GM10266 (cell line): ENCODE measurements at regions not wholly inside any gene's neighbourhood (a gene's known extent, or its start where the extent isn't known, plus 50 kb on each side); places are given as distances from the start of the nearest gene placed in this dataset.
A peak's percentile ranks its signal among the peaks of the same experiment; 100 is the strongest.

ENCODE experiments used
- DNase-seq: peaks from one replicate; pipeline ENCODE4 v3.0.0; 2012; ENCODE audit errors: extremely low spot score
- TF ChIP-seq, protein P1 (sequence below): IDR thresholded peaks from 2 replicates; pipeline ENCODE4 v1.5.1; 2012; ENCODE audit warnings: mild to moderate bottlenecking, low read depth; ENCODE audit not compliant: control insufficient read depth, insufficient read depth; ENCODE audit errors: missing control alignments

DNA sequence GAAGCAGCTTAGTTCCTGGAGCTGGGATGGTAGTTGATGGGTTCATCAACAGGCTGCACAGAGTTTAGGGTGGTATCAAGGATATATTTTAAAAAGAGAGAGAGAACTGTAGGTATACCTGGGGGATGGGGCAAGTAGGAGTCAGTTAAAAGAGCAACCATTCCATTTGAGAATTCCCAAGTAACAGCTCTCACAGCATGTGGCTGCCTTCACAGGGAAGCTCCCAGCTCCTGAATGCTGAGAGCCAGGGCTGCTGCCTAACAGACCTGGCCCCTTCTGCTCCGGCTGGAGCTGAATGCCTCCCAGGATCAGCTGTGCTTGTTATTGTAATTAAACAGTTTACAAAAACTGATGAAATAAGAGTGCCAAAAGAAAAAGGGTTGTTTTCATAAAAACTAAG lies 58.8 kb upstream of the GPR26 start:
- DNase-seq, result no peak
- TF ChIP-seq, protein P1, sequence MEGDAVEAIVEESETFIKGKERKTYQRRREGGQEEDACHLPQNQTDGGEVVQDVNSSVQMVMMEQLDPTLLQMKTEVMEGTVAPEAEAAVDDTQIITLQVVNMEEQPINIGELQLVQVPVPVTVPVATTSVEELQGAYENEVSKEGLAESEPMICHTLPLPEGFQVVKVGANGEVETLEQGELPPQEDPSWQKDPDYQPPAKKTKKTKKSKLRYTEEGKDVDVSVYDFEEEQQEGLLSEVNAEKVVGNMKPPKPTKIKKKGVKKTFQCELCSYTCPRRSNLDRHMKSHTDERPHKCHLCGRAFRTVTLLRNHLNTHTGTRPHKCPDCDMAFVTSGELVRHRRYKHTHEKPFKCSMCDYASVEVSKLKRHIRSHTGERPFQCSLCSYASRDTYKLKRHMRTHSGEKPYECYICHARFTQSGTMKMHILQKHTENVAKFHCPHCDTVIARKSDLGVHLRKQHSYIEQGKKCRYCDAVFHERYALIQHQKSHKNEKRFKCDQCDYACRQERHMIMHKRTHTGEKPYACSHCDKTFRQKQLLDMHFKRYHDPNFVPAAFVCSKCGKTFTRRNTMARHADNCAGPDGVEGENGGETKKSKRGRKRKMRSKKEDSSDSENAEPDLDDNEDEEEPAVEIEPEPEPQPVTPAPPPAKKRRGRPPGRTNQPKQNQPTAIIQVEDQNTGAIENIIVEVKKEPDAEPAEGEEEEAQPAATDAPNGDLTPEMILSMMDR, result no peak

DNA sequence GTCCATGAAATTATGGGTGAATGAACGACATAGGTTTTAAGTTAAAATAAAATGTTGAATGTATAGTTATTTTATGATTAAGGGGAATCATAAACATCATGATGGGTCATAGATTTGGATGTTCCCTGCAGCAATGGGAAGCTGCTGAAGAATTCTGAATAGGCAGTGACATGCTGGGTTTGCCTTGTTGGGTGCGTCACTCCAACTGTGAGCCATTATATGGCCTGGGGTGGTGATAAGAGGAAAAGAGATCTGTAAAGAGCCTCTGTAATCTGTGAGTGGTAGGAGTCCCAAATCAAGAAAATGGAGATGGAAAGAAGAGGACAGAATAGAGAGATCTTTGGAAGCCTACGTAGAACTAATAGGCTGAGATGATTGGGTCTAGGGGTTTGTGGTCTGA lies 58.1 kb upstream of the GPR26 start:
- TF ChIP-seq, protein P1, result no peak
- DNase-seq, result no peak

DNA sequence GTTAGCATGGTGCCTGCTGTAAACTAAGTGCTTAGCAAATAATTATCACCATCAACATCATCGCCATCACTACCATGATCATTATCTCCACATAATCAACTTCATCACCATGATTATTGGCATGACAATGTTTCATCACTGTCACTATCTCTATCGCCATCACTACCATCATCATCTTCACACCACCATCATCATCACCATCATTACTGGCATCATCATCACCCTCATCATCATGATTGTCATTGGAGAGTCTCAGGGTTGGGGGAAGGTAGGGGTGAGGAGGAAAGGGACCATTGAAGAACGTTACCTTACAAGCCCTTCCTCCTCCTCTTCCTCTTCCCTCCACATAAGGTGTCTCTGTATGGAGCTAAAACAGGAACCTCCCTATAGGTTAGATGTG lies 54.9 kb upstream of the GPR26 start:
- DNase-seq, result no peak
- TF ChIP-seq, protein P1, result no peak

DNA sequence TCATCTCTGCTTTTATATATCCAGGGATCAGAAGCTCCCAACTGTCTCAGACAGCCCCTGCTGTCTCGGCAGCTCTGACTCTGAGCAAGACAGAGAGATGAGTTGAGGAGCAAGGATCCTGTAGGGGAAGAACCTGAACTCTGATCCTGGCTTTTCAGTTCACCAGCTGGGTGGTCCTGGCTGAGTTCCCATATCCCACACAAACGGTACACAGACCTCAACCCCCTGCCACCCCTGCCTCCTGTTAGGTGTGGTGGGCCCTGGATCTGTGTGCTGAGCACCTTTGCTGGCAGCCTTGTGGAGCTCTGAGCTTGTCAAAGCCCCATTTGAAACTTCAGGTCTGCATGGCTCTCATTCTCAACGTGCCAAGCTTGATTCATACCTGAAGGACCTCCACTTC lies 54.3 kb upstream of the GPR26 start:
- no peak for DNase-seq
- TF ChIP-seq, protein P1, result no peak

DNA sequence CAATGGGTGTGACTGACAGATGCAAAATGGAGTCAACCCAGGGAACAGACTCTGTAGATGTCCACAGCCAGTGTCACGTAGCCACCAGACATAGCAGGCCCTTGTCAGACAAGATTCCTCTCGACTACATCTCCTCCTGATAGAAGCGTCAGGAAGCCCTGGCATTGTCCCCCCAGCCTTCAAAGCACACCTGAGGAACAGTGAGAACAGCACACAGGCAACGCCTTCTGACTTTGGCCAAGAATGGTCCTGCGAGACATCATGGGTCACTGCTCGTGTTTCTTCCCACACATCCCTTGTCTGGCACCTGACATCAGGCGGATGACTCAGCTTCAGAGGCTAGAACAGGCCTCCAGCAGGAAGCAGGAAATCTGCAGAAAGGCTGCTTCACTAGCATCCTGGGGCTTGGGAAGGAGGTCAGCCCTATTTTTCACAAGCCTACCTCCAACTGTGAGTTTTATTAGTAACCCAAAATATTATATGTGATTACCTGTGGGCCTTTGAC lies 52.8 kb upstream of the GPR26 start:
- TF ChIP-seq, protein P1, result no peak

DNA sequence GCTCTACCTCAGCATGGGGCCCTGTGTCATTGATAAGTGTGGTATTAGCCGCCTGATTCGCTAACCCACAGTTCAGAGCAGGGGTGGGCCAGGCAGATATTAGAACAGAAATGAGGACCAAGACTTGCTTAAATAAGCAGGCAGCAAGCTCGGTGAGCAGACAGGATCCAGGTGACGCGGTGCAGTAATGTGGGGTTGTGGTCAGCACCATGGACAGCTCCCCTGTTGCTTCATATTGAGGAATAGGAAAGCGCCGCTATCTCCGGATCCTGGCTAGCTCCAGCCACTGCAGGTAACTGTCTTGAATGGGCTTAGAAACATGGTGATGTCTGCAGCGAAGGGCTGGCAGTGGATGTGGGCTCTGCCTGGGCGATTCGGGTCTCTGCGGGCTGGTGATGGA lies 51.3 kb upstream of the GPR26 start:
- TF ChIP-seq, protein P1, result no peak
- peak; percentile 44 for DNase-seq

More for the DNA sequence above, 52.8 kb upstream of the GPR26 start:
- no peak for DNase-seq
